Hypothalamus (tissue), 51 donors: ENCODE measurements at regions not wholly inside any gene's neighbourhood (a gene's known extent, or its start where the extent isn't known, plus 50 kb on each side); places are given as distances from the start of the nearest gene placed in this dataset.

Source experiments
- DNase-seq, 51 donors: peaks; one replicate each; lab custom pipeline; 2025; lab: John Stamatoyannopoulos, UW

DNA sequence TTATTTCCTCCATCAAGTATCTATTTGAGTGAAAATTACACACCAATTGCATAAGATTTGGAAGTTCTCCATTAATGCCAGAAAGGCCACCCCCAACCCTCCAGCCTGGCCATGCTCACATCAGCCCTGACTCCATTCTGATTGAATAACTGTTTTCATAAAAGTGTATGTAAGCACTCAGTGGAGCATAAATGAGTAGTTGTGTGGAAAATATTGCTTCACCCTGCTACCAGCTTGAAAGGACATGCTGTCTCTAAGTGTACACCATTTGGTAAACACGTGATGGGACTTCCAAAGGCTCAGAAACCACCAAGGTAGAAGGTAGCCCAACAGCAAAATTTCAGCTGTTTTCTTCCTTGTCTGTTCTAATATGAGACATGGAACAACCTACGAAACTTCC, 393.8 kb downstream of the ZNF385D start:
- DNase-seq, result no peak

DNA sequence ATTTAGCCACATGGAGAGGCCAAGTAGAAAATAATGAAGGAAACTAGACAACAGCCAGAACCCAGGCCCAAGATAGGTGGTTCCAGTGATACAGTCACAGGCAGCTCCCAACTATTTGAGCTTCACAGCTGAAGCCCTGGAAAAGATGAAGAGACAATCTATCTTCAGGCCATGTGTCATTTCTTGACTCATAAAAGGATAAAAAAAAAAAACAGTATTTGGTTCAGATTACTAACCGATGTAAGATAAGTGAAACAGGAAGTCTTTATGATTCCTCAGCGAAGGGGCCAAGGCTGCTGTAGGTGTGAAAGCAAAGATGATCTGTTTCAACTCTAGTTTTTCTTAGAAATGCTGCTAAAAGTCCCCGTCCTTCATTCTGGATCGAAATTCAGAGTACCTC, 394.6 kb downstream of the ZNF385D start:
- DNase-seq, result no peak

DNA sequence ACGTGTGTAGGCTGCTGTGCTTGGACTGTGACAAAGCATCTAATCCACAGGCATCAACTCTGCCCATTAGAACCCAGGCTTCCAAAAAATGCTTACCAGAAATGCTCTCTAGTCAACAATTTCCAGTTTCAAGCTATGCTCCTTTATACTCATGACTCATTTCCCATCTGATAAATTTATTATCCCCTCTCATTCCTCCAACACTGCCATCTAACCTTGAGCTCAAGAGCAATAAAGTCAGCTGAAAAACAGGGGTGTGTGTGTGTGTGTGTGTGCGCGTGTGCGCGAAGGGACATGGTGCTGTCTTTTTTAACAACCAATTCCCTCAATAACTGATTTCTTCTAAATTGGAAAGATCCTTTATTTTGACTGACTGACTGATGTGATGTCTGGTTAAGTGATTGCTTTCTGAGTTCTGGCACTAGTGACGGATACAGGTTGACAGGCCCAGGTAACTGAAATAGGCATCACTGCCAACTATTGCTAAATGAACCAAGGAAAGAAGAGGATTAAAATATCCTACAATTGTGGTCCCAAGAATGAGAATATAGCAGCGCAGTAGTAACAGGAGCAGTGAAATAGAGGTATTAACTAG, 405.5 kb downstream of the ZNF385D start:
- no peak for DNase-seq

DNA sequence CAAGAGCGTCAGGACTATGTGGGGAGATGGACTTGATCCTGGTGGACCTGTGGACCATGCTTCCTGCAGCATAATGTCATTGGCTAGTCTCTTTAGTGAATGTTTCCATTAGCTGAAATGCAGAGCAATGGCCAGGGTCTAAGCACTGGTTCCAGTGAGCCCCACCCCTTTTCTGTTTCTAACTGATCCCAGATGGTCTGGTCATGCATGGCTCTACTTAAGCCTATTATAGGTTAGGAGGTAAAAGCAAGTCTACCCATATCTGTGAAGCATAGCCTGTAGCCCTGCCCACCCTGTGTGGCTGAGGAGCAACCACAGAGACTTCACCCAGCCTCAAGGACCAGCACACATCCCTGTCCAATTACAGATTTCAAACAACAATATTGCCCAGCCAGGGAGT, 419.2 kb downstream of the ZNF385D start:
- no peak for DNase-seq

DNA sequence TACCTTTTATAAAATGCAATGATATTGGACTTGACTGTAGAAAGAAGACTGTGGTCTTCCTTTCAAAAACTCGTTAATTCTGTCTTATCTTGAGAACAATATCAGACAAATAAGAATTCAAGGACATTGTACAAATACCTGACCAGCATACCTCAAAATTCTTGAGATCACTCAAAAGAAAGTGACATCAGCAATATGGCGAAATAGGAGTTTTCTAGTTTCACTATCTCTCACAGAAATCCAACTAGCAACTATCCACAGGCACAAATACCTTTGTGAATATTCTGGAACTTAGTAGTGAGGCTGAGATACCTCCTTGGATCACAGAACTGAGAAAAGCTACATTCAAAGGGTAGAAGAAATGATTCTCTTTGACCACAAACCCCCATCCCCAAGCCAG, 419.7 kb downstream of the ZNF385D start:
- no peak for DNase-seq

DNA sequence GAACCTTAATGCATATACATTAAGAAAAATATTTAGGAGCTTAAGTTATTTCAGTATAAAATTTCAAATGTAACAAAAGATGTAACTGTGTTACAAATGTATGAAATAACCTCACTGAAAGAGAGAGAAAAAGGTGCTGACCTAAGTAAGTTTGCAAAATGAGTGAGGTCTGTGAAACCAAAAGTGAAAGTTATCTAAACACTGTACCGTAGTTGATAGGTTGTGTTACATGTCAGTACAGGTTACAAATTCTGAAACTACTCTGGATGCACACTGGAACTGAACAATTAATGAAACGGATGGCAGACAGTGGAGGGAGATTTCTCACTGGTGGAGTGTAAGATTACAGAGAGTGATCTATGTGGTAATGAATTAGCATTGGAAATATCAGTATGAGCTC, 420.7 kb downstream of the ZNF385D start:
- DNase-seq, result no peak

DNA sequence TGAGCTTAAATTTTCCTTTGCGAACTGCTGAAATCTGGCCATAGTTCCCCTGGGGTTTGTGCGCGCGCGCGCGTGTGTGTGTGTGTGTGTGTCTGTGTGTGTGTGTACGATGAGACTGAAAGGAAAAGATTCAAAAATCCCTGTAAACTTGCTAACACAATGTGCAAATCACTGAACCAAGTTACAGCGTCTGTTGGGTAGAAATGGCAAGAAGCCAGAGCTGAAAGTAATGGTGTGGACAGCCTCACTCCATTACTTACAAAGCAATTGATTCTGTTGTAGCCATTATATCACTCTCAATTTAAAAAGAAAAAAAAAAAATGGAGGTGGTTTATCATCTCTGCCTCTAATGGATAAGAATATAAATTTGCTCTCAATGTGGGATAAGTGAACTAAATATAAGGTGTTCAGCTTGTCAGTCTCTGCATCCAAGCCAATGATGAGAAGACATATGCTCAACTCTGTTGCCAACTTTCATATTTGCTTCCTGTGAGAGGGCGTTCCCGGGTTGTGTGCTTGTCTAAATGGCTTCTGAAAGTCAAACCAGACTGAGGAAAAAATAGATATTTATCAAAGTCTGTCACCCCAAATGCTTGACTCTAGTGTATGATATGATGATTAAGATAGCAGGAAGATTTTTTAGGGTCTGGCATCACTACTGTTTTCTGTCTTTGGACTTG, 422.2 kb downstream of the ZNF385D start:
- DNase-seq, result no peak

DNA sequence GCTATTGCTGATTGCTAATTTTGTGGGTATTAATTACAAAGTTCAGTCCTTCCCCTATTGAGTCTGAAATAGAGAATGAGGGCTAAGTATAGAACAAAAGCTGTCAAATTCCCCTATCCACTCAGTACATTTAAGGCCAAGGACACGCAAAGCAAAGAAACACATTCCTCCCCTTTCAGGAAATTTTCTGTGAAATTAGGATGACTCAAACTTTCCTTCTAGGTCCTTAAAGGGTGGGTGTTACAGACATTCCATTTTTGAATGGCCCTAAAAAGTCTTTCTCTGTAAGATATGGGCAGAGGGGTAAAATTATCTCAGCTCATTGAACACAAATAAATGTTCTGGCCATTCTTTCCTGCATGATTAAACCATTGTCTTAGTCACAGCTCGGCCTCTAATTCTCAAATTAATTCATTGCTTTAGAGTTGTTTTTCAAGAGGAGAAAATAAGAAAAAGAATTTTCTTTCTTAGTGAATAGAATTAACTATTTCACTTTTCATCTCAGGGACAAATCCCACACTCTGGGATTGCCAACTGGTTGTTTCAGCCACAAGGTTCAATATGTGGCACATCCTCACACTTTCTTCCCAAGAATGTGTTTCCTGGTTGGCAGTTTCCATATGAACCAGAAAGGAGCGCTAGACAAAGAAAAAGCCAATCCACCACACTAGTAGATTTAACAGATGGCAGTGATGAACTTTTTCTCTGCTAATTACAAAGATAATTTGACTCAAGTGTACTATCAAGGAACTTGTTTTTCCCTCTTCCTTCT, 424.1 kb downstream of the ZNF385D start:
- no peak for DNase-seq

DNA sequence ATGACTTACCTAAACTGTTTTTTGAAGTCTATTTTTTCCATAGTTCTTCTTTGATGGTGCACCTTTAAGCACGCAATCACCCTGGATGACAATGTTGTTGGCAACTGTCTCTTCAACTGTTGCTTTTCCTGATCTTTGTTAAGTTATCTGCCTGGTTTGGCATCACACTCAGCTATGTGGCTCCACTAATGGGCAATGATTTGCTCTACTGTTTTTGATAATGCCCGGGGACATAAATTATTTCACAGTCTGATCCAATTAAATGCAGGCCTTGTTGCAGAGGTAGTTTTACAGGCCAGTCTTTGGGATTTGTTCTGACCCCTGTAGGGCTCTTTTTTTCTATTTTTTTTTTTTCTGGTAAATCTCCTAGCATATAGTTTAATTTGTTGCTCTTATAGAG, 436.3 kb downstream of the ZNF385D start:
- DNase-seq, result no peak

DNA sequence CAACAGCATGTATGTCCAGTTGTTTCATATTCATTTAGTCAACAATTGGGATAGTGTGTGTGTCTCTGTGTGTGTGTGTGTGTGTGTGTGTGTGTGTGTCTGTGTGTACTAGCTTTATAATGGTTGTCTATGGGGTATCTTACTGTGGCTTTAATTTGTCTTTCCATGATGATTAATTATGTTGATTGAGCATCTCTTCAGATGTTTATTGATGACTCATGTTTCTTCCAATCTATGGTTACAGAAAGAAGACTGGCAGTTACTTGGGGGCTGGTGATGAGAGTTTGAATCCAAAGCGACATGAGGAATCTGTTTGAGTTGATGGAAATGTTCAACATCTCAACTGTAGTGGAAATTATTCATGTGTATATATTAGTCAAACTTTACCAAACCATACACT, 440.1 kb downstream of the ZNF385D start:
- no peak for DNase-seq

DNA sequence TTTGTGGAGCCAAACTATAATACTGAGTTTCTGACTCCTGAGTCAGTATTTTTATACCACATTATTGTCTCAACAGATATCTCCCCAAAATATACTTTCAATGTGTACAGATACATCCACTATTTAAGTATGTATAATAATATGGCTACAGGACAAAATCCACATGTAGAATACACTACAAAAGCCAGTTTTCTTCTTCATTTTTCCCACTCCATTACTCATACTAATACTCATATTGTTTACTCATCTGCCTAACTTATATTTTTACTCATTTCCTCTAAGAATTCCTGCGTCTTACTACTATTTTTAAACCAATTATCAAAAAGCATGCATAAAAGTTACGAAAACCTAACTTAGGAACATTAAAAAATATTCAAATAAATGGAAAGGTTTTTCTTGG, 440.8 kb downstream of the ZNF385D start:
- no peak for DNase-seq

DNA sequence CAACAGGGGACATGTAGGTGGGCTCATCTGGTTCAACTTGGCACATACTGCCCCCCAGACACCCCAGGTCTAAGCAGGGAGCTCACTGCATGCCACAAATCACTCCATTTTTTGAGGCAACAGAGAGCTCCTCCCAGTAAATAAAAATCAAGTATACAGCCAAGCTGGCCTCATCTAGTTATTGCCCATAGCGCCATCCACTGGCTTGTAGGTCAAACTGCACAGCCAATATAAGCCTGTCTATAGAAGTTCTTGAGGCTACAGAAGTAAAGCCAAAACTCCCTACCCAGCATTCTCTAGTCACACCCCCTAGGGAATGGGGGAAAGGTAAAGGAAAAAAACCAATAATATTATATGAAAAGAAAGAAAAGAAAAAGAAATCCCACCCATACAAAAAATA, 453.7 kb downstream of the ZNF385D start:
- DNase-seq, result no peak

DNA sequence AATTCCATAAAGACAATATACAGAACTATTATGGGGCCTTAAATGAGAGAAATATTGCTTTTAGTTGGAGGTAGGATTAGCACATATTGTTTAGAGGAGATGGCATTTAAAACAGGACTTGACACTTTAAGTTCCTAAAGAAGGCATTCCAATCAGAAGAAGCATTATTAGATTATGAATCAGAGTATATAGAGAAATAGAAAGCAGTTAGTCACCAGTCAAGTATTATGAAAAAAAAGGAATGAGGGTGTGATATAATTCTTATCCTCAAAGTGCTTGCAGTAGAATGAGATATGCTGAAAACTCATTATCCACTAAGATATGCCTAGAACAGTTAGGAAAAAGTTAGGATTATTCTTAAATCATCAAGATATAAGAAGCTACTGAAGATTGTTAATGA, 456.2 kb downstream of the ZNF385D start:
- no peak for DNase-seq

DNA sequence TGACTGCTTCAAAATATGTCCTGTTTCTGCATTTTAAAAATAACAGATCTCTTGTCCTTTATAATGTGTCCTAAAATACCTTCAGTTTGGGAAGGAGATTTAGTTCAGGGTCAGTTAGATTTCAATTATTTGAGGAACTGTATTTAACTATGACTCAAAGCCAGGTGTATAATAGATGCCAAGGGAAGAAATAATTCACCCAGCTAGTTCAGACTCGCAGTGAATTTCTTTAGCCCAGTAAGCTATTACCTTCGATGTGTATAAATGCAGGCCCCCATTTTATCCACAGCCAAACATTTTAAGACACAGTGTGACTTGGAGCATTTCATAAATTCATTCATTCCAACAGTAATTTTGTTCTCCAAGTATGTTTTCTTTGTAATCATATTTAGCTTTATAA, 458.0 kb downstream of the ZNF385D start:
- DNase-seq, result no peak

DNA sequence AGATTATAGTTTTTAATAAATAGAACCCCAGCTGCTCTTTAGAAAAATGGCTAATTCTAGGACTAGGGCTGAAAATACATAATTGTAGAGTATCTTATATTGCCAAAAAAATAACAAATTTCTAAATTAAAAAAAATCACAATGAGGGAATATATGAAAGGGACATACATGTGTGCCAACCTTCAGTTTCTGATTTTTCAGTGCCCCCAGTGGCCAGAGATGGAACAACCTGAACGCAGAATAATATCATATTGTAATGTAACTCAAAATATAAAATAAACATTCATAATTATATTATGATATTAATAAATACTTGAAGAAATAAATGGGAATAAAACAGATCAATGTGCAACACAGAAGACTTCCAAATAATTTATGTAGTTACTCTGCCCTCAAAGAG, 460.5 kb downstream of the ZNF385D start:
- peak in 1 of 51 donors; percentile 0 for DNase-seq

DNA sequence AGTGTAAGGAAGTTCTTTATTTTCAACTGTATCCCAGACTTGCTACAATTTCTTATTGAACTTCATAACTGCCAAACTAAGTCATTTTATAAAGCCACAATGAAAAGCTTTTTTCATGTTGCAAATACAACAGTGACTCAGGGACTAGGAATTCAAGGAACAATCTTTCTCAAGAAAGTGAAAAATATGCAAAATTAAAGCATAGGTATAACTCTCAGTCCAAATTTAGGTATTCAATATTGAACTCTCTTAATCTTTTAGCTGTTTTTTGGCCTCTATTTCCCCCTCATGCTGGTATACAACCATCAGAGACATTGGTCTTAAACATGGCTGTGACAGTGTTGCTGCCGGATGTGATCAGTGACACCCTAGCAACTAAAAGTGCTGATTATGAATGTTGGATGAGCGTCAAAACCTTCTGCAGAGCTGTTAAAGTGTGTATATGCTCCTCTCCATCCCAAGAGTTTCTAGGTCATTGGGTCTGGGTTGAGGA, 476.9 kb downstream of the ZNF385D start:
- DNase-seq, result no peak

DNA sequence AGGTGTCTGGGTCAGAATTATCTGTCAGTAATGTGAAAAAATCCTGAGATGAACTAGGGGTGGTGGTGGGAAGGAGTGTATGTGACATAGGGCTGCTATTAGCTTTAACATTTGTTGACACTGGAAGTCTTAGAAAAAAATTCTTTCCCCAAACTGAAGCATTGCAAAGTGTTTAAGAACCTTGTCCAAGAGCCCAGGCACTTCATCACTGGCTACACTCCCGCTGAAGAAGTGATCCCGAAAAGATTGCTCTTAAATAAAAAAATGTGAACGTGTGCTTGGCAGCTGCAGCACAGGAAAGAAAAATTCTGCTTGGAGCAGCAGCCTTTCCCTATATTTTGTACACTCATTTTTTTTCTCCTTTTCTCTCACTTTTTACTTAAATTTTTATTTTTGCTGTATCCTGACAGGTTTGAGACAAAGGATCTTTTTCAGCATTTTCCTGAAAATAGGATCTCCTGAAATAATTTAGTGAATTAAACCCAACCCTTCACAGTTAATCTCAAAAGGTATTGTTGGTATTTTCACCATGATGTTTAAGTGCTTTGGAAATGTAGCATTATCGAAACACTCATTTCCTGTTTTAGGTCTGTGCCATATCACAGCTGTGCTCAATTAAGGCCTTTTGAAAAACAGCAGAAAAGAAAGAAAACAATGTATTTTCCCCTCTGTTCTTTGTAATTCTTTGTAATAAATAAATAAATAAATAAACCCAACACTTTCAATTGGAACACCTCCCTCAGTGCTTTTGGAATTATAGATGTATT, 477.6 kb downstream of the ZNF385D start:
- DNase-seq, result no peak

DNA sequence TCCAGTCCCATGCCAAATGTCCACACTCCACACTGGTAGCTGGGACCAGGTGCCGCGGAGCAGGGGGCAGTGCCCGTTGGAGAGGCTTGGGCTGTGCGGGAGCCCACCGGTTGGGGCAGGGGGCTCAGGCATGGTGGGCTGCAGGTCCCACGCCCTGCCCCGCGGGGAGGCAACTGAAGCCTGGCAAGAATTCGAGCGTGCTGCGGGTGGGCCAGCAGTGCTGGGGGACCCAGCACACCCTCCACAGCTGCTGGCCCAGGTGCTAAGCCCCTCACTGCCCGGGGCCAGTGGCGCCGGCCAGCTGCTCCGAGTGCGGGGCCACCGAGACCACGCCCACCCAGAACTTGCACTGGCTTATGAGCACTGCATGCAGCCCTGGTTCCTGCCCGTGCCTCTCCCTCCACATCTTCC, 479.4 kb downstream of the ZNF385D start:
- DNase-seq, result no peak

DNA sequence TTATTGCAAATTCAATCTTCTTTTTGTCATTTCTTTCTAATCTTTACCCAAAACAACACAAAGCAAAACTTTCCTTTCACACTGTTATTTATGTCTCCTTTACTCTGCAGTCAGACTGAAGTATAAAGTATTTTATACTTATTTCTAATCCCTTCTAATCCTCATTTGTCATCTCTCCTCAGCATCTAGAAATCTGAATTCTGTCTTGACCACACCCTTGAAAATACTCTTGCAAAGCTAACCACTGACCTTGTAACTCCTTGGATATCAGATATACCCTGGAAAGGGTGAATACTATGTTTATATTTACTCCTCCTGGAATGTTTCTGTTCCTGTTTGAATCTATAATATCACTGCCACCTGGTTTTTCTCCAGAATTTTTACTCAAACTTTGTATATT, 481.1 kb downstream of the ZNF385D start:
- DNase-seq, result no peak

DNA sequence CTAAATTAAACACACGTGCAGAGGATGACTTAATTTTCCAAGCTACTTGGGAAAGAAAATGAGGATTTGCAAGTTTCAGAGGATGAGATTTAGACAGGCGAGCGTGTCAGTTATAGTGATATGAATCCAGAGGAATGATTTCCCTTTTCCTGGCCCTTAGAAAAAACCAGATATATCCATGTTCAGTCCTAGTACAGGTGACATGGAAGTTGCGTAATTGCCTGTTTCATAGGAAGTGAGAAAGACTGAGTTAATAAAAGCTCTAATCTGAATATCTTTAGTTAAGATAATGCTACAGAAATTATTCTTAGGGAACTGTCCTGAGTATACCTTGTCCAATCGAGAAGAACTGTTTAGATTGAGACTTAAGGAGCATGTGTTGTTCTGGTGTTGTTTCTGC, 490.5 kb downstream of the ZNF385D start:
- DNase-seq, result no peak

DNA sequence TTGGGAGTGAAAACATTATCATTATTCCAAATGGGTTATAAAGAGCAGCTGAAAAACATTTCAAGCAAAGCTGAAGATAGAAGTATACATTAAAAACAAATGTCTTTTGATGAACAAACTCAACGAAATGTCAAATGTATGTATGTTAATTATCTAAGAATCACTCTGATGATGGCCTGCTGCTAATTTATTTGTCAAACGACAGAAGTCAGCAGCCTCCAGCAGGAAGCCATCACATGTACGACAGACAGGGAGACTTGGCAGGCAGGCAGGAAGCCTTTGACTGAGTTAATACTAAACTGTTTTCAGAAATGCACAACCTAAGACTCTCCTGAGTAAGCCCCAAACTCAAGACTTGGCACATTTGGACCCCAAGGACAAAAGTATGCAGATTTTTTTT, 491.1 kb downstream of the ZNF385D start:
- no peak for DNase-seq
